SJCRH30 (cell line): ENCODE measurements at regions not wholly inside any gene's neighbourhood (a gene's known extent, or its start where the extent isn't known, plus 50 kb on each side); places are given as distances from the start of the nearest gene placed in this dataset.

Experiments used
- DNase-seq, 2 experiments: peaks; one replicate each; pipeline ENCODE4 v3.0.0-alpha.2; 2015 to 2020
- H3K27ac ChIP-seq: fragments of 250-450 bp; sonication (Bioruptor Pico); 2 replicates; pipeline ENCODE4 v1.5.1; 2020; ENCODE audit warnings: mild to moderate bottlenecking, moderate library complexity
- H3K27me3 ChIP-seq: fragments of 250-450 bp; sonication (Bioruptor Pico); 2 replicates; pipeline ENCODE4 v1.5.1; 2020; ENCODE audit warnings: mild to moderate bottlenecking, moderate library complexity
- H3K36me3 ChIP-seq: fragments of 250-450 bp; sonication (Bioruptor Pico); 2 replicates; pipeline ENCODE4 v1.5.1; 2020; ENCODE audit warnings: mild to moderate bottlenecking, moderate library complexity
- H3K4me1 ChIP-seq: fragments of 250-450 bp; sonication (Bioruptor Pico); 2 replicates; pipeline ENCODE4 v1.5.1; 2020; ENCODE audit warnings: mild to moderate bottlenecking, moderate library complexity
- H3K4me3 ChIP-seq: fragments of 250-450 bp; sonication (Bioruptor Pico); 2 replicates; pipeline ENCODE4 v1.5.1; 2020; ENCODE audit warnings: mild to moderate bottlenecking, moderate library complexity
- H3K9me3 ChIP-seq: fragments of 250-450 bp; sonication (Bioruptor Pico); replicated peaks from 2 replicates; pipeline ENCODE4 v1.5.1; 2020; ENCODE audit warnings: mild to moderate bottlenecking, moderate library complexity

GRCh38 chr4:1512051-1512737 lies 106.0 kb upstream of the NKX1-1 start:
- H3K27me3 ChIP-seq: no peaks in the 10 kb centered on the region
- H3K36me3 ChIP-seq: no peaks in the 10 kb centered on the region

GRCh38 chr4:1511441-1512041 lies 105.3 kb upstream of the NKX1-1 start:
- Histone ChIP-seq H3K4me3 (no peak overlapping the region), H3K27ac (no peak overlapping the region), H3K27me3 (no peaks in the 10 kb centered on the region), H3K9me3 (no peaks in the 10 kb centered on the region), H3K4me1 (peaks cover 26% of the 10 kb centered on the region), H3K36me3 (no peaks in the 10 kb centered on the region)
- DNase-seq: peak; percentile 40 to 47

More at GRCh38 chr4:1512051-1512737, 106.0 kb upstream of the NKX1-1 start:
- Histone ChIP-seq H3K4me1 (peaks cover 23% of the 10 kb centered on the region), H3K9me3 (no peaks in the 10 kb centered on the region), H3K4me3 (no peak overlapping the region), H3K27ac (no peak overlapping the region)
- DNase-seq: no peak

- H3K27me3 ChIP-seq: no peaks in the 10 kb centered on the region
- H3K27ac ChIP-seq: no peak overlapping the region
These were observed 104.7 kb upstream of the NKX1-1 start for GRCh38 chr4:1510931-1511330.

DNA sequence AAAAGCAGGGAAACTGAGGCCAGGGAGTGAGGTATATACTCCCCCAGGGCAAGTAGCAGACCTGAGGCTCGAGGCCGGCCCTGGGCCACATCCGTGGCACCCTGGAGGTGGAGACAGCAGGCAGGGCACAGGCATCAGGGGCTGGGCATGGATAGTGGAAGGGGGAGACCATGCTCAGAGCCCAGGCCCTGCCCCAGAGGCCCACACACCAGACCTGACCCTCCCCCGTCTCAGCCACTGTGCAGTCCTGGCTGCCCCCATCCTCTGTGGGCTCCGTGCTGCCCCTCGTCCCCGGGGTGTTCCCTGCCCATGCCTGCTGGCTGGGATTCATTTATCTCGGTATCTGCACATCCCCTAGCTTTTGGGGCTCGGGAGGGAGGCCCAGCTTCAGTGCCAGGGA lies 103.1 kb upstream of the NKX1-1 start:
- H3K4me1 ChIP-seq: peaks cover 26% of the 10 kb centered on the region
- no peaks in the 10 kb centered on the region for H3K27me3 ChIP-seq
- peak overlapping the region; percentile 81; the same call in 1 of the 2 replicates for H3K27ac ChIP-seq

More at GRCh38 chr4:1510931-1511330, 104.7 kb upstream of the NKX1-1 start:
- Histone ChIP-seq H3K4me3 (no peak overlapping the region), H3K4me1 (peaks cover 26% of the 10 kb centered on the region), H3K36me3 (no peaks in the 10 kb centered on the region), H3K9me3 (no peaks in the 10 kb centered on the region)
- no peak for DNase-seq

GRCh38 chr4:1508161-1509160 lies 102.2 kb upstream of the NKX1-1 start:
- H3K27me3 ChIP-seq: no peaks in the 10 kb centered on the region
- DNase-seq: peak; percentile 96 to 97
- H3K9me3 ChIP-seq: no peaks in the 10 kb centered on the region
- H3K4me1 ChIP-seq: peaks cover 26% of the 10 kb centered on the region
- H3K27ac ChIP-seq: peak overlapping the region; percentile 81
- no peaks in the 10 kb centered on the region for H3K36me3 ChIP-seq
- H3K4me3 ChIP-seq: no peak overlapping the region

More for the DNA sequence above, 103.1 kb upstream of the NKX1-1 start:
- Histone ChIP-seq H3K36me3 (no peaks in the 10 kb centered on the region), H3K9me3 (no peaks in the 10 kb centered on the region), H3K4me3 (no peak overlapping the region)
- DNase-seq: no peak

GRCh38 chr4:1506956-1507721 lies 100.9 kb upstream of the NKX1-1 start:
- Histone ChIP-seq H3K9me3 (no peaks in the 10 kb centered on the region), H3K27ac (peak overlapping the region; percentile 81; the same call in 1 of the 2 replicates), H3K27me3 (no peaks in the 10 kb centered on the region), H3K4me3 (no peak overlapping the region), H3K36me3 (no peaks in the 10 kb centered on the region), H3K4me1 (peaks cover 26% of the 10 kb centered on the region)
- peak in 1 of 2 experiments; percentile 2 for DNase-seq

DNA sequence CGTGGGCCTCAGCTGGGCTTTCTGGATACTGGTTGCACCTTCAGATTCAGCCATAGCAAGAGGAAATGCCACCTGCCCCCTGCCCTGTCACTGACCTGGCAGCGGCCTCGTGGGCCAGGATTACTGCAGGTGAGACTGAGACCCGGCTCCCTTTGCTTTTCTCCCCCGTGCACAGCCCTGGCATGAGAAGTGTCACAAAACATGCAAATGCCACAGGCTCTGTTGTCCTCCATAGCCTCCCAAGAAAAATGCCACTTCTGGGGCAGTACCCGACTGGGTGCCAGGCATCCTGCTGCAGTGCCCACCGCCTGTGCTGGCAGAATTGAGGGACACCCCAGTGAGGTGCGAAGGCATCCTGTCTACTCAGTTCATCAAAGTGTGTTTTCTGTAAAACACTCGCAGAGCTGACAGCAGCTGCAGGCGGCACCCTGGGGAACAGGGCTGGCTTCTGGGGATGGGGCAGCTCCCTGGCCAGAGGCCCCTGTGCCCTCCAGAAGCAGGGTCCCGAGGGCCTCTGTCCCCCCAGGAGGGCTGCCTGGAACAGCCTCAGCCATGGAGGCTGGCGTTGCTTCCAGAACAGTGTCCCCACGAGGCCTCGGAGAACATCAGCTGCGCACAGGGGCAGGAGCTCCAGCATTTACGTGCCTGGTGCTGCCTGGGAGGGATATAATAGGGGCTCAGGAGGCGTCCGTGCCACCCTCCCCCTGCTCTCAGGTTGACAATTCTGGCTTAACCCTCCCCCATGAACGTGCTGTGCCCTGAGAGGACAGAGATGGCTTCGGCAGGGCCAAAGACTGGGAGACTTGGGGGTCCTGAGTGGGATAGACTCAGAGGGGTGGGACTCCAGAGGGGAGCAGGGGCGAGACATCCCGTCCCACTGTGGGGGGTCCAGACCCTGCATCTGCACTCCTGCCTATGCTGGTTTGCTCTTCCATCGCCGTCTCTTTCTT lies 99.5 kb upstream of the NKX1-1 start:
- Histone ChIP-seq H3K9me3 (no peaks in the 10 kb centered on the region), H3K27me3 (no peaks in the 10 kb centered on the region), H3K27ac (no peak overlapping the region), H3K4me1 (peaks cover 26% of the 10 kb centered on the region), H3K36me3 (no peaks in the 10 kb centered on the region), H3K4me3 (no peak overlapping the region)
- DNase-seq: peak in 1 of 2 experiments; percentile 1

GRCh38 chr4:1504595-1505500 lies 98.6 kb upstream of the NKX1-1 start:
- Histone ChIP-seq H3K4me3 (no peak overlapping the region), H3K27me3 (no peaks in the 10 kb centered on the region), H3K4me1 (peaks cover 24% of the 10 kb centered on the region), H3K36me3 (no peaks in the 10 kb centered on the region), H3K27ac (no peak overlapping the region), H3K9me3 (no peaks in the 10 kb centered on the region)
- peak in 1 of 2 experiments; percentile 21 for DNase-seq

- DNase-seq: peak in 1 of 2 experiments; percentile 7
- H3K36me3 ChIP-seq: no peaks in the 10 kb centered on the region
- peaks cover 15% of the 10 kb centered on the region; the same call in 1 of the 2 replicates for H3K4me1 ChIP-seq
- H3K27me3 ChIP-seq: no peaks in the 10 kb centered on the region
- no peaks in the 10 kb centered on the region for H3K9me3 ChIP-seq
- no peak overlapping the region for H3K4me3 ChIP-seq
- no peak overlapping the region for H3K27ac ChIP-seq
These were observed 97.6 kb upstream of the NKX1-1 start for GRCh38 chr4:1503583-1504471.

DNA sequence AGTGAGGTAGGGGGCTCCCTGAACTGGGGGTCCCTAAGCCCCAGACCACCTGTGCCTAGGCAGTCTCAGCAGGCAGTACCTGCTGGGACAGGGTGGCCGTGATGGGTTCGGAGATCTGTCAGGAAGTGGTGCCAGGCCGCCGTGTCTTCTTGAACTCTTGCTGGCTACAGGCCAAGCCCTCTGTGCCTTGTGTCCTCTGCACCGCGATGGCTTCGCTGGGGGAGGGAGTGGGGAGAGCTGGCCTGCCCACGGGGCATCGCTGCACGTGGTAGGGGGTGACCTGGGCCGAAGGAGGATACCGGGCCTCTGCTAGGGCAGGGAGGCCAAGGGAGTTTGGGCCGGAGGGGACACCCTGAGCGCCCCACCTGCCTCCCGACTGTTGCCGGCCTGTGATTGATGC lies 96.7 kb upstream of the NKX1-1 start:
- Histone ChIP-seq H3K4me1 (peaks cover 11% of the 10 kb centered on the region; the same call in 1 of the 2 replicates), H3K9me3 (no peaks in the 10 kb centered on the region), H3K36me3 (no peaks in the 10 kb centered on the region), H3K27me3 (no peaks in the 10 kb centered on the region), H3K27ac (no peak overlapping the region), H3K4me3 (no peak overlapping the region)
- DNase-seq: peak in 1 of 2 experiments; percentile 9

GRCh38 chr4:1502501-1502886 lies 96.3 kb upstream of the NKX1-1 start:
- H3K36me3 ChIP-seq: no peaks in the 10 kb centered on the region
- H3K4me3 ChIP-seq: no peak overlapping the region
- H3K27me3 ChIP-seq: no peaks in the 10 kb centered on the region
- no peak overlapping the region for H3K27ac ChIP-seq
- H3K4me1 ChIP-seq: peaks cover 6% of the 10 kb centered on the region; the same call in 1 of the 2 replicates
- peak in 1 of 2 experiments; percentile 10 for DNase-seq
- H3K9me3 ChIP-seq: no peaks in the 10 kb centered on the region
